HepG2 (cell line): ENCODE measurements at regions not wholly inside any gene's neighbourhood (a gene's known extent, or its start where the extent isn't known, plus 50 kb on each side); places are given as distances from the start of the nearest gene placed in this dataset.

Experiments
- ARNT2 ChIP-seq: sonication (generic); formaldehyde crosslinking; IDR thresholded peaks from 2 replicates; pipeline ENCODE4 v1.8.0; 2022; ENCODE audit warnings: mild to moderate bottlenecking, low read depth, missing genetic modification reagents, moderate library complexity
- CEBPG ChIP-seq: IDR thresholded peaks from 2 replicates; pipeline ENCODE4 v1.6.1; 2016
- ESRRA ChIP-seq: sonication (generic); formaldehyde crosslinking; IDR thresholded peaks from 2 replicates; pipeline ENCODE4 v1.5.1; 2020; ENCODE audit warnings: mild to moderate bottlenecking, low read depth, missing genetic modification reagents
- IRF2 ChIP-seq: IDR thresholded peaks from 2 replicates; pipeline ENCODE4 v1.6.1; 2018; ENCODE audit warnings: missing genetic modification reagents, missing compliant biosample characterization
- MIER2 ChIP-seq: IDR thresholded peaks from 2 replicates; pipeline ENCODE4 v1.6.1; 2016; ENCODE audit warnings: missing biosample characterization, missing genetic modification reagents
- NCOA2 ChIP-seq: sonication (generic); formaldehyde crosslinking; IDR thresholded peaks from 2 replicates; pipeline ENCODE4 v1.8.0; 2022; ENCODE audit warnings: inconsistent platforms
- NFKBIZ ChIP-seq: IDR thresholded peaks from 2 replicates; pipeline ENCODE4 v1.6.1; 2018; ENCODE audit warnings: missing genetic modification reagents, missing compliant biosample characterization
- NONO ChIP-seq, 2 experiments: fragments of 450-650 bp in 1 of 2; sonication (generic) in 1 of 2; formaldehyde crosslinking in 1 of 2; IDR thresholded peaks in 1 of 2; conservative IDR thresholded peaks in 1 of 2; 2 replicates each; pipeline versions ENCODE4 v1.6.1 to v1.8.0; 2017 to 2022; ENCODE audit warnings: mild to moderate bottlenecking in 1 of 2, missing genetic modification reagents in 1 of 2, moderate library complexity in 1 of 2
- PHF8 ChIP-seq: sonication (generic); formaldehyde crosslinking; IDR thresholded peaks from 2 replicates; pipeline ENCODE4 v1.5.0; 2020; ENCODE audit warnings: missing genetic modification reagents
- POLR2AphosphoS5 ChIP-seq: IDR thresholded peaks from 2 replicates; pipeline ENCODE4 v1.6.1; 2012; ENCODE audit warnings: low read depth, low read length
- SIN3A ChIP-seq: IDR thresholded peaks from 2 replicates; pipeline ENCODE4 v1.6.1; 2011; ENCODE audit warnings: low read depth, mild to moderate bottlenecking, control low read depth, low read length, borderline replicate concordance
- TAF1 ChIP-seq: sonication (generic); formaldehyde crosslinking; IDR thresholded peaks from 2 replicates; pipeline ENCODE4 v1.4.0; 2020; ENCODE audit warnings: missing genetic modification reagents
- TARDBP ChIP-seq: sonication (generic); formaldehyde crosslinking; IDR thresholded peaks from 2 replicates; pipeline ENCODE4 v1.8.0; 2022; ENCODE audit warnings: mild to moderate bottlenecking, missing genetic modification reagents
- TSC22D2 ChIP-seq: sonication (generic); formaldehyde crosslinking; IDR thresholded peaks from 2 replicates; pipeline ENCODE4 v1.5.1; 2020; ENCODE audit warnings: missing genetic modification reagents, mild to moderate bottlenecking, borderline replicate concordance
- ZNF335 ChIP-seq: sonication (generic); formaldehyde crosslinking; IDR thresholded peaks from 2 replicates; pipeline ENCODE4 v1.4.0; 2020; ENCODE audit warnings: missing genetic modification reagents
- ZNF510 ChIP-seq: sonication (generic); formaldehyde crosslinking; IDR thresholded peaks from 2 replicates; pipeline ENCODE4 v1.4.0; 2020; ENCODE audit warnings: low read depth, mild to moderate bottlenecking, missing genetic modification reagents
- ZNF577 ChIP-seq: sonication (generic); formaldehyde crosslinking; IDR thresholded peaks from 2 replicates; pipeline ENCODE4 v1.4.0; 2020; ENCODE audit warnings: mild to moderate bottlenecking, low read depth, missing genetic modification reagents, borderline replicate concordance
- ZNF709 ChIP-seq: sonication (generic); formaldehyde crosslinking; IDR thresholded peaks from 2 replicates; pipeline ENCODE4 v1.5.0; 2020; ENCODE audit warnings: mild to moderate bottlenecking, missing genetic modification reagents
- ZSCAN30 ChIP-seq: sonication (generic); formaldehyde crosslinking; IDR thresholded peaks from 2 replicates; pipeline ENCODE4 v1.5.0; 2020; ENCODE audit warnings: mild to moderate bottlenecking, missing genetic modification reagents
- TF ChIP-seq, protein P1 (sequence below): IDR thresholded peaks from 2 replicates; pipeline ENCODE4 v1.6.1; 2016; ENCODE audit warnings: missing biosample characterization, missing genetic modification reagents, low read depth
- TF ChIP-seq, protein P2 (sequence below): sonication (generic); formaldehyde crosslinking; IDR thresholded peaks from 2 replicates; pipeline ENCODE4 v1.5.1; 2020; ENCODE audit warnings: missing genetic modification reagents, mild to moderate bottlenecking, borderline replicate concordance
- TF ChIP-seq, protein P3 (sequence below): sonication (generic); formaldehyde crosslinking; IDR thresholded peaks from 2 replicates; pipeline ENCODE4 v1.8.0; 2022; ENCODE audit warnings: mild to moderate bottlenecking, missing genetic modification reagents, moderate library complexity
- TF ChIP-seq, protein P4 (sequence below): sonication (generic); formaldehyde crosslinking; IDR thresholded peaks from 2 replicates; pipeline ENCODE4 v1.8.0; 2022; ENCODE audit warnings: missing genetic modification reagents, low read depth, mild to moderate bottlenecking, borderline replicate concordance
- TF ChIP-seq, protein P5 (sequence below): IDR thresholded peaks from 2 replicates; pipeline ENCODE4 v1.6.1; 2016; ENCODE audit warnings: low read depth, borderline replicate concordance
- TF ChIP-seq, protein P6 (sequence below): sonication (generic); formaldehyde crosslinking; IDR thresholded peaks from 2 replicates; pipeline ENCODE4 v1.4.0; 2020; ENCODE audit warnings: mild to moderate bottlenecking, missing genetic modification reagents
- TF ChIP-seq, protein P7 (sequence below): sonication (generic); formaldehyde crosslinking; IDR thresholded peaks from 2 replicates; pipeline ENCODE4 v1.5.1; 2020; ENCODE audit warnings: missing genetic modification reagents, mild to moderate bottlenecking, borderline replicate concordance

DNA sequence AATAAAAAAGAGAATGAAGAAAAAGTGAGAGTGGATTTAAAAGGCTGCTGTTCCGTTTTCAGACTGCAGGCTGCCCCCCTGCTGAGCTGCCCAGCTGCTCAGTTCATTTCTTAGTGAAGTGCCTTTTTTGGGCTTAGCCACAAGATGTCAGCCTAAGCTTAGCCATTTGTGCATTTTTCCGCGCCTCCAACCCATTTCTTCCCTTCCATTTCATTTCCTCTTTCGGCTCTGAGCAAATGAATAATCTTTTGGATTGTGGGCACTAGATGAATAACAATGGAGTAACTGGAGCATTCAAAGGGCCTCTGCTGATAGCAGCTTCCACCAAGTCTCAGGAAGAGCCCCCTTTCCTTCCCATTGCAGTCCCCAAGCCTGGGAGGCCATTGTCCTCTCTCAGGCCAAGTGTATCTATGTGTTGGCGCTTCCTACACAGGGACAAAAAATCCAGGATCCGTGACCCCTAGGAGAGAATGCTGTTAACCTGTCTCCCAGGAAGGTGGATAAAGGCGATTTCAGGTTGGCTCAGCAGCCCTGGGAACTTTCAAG is 83.5 kb upstream of the SPTLC3 start (continued):
- TF ChIP-seq, protein P1, sequence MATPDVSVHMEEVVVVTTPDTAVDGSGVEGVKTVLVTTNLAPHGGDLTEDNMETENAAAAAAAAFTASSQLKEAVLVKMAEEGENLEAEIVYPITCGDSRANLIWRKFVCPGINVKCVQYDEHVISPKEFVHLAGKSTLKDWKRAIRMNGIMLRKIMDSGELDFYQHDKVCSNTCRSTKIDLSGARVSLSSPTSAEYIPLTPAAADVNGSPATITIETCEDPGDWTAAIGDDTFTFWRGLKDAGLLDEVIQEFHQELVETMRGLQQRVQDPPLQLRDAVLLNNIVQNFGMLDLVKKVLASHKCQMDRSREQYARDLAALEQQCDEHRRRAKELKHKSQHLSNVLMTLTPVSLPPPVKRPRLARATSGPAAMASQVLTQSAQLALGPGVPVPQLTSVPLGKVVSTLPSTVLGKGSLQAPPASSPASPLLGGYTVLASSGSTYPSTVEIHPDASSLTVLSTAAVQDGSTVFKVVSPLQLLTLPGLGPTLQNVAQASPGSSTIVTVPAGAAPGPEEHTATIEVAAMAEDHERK: no peak
- TF ChIP-seq ZNF510 (CRISPR knock-in tag): no peak
- TF ChIP-seq PHF8: no peak; the same call in 1 of the 2 replicates
- TF ChIP-seq CEBPG: no peak
- TF ChIP-seq SIN3A: no peak
- TF ChIP-seq TARDBP (CRISPR knock-in tag): no peak
- no peak for TF ChIP-seq ESRRA (CRISPR knock-in tag)
- no peak for TF ChIP-seq ZNF577 (CRISPR knock-in tag)
- no peak for TF ChIP-seq ZNF709 (CRISPR knock-in tag)
- TF ChIP-seq, protein P2, sequence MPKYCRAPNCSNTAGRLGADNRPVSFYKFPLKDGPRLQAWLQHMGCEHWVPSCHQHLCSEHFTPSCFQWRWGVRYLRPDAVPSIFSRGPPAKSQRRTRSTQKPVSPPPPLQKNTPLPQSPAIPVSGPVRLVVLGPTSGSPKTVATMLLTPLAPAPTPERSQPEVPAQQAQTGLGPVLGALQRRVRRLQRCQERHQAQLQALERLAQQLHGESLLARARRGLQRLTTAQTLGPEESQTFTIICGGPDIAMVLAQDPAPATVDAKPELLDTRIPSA (CRISPR knock-in tag): no peak
- TF ChIP-seq NFKBIZ: peak; percentile 66; the same call in 1 of the 2 replicates
- TF ChIP-seq, protein P3, sequence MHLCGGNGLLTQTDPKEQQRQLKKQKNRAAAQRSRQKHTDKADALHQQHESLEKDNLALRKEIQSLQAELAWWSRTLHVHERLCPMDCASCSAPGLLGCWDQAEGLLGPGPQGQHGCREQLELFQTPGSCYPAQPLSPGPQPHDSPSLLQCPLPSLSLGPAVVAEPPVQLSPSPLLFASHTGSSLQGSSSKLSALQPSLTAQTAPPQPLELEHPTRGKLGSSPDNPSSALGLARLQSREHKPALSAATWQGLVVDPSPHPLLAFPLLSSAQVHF (CRISPR knock-in tag): no peak
- TF ChIP-seq IRF2 (CRISPR knock-in tag): peak; percentile 24; the same call in 1 of the 2 replicates
- TF ChIP-seq ZSCAN30 (CRISPR knock-in tag): no peak
- TF ChIP-seq TSC22D2 (CRISPR knock-in tag): peak; percentile 49; the same call in 1 of the 2 replicates
- TF ChIP-seq POLR2AphosphoS5: no peak
- no peak for TF ChIP-seq NONO (IDR thresholded peaks at IDR 0.05)
- 0 out of 2 replicates have a peak, but pooled peaks have one; percentile 12 for TF ChIP-seq NONO (CRISPR knock-in tag; conservative IDR thresholded peaks at IDR 0.05)
- TF ChIP-seq, protein P4, sequence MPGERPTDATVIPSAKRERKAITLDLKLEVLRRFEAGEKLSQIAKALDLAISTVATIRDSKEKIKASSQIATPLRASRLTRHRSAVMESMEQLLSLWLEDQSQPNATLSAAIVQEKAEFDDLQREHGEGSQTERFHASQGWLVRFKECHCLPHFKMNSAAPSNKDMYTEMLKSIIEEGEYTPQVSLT: no peak
- TF ChIP-seq, protein P5, sequence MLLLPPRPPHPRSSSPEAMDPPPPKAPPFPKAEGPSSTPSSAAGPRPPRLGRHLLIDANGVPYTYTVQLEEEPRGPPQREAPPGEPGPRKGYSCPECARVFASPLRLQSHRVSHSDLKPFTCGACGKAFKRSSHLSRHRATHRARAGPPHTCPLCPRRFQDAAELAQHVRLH (CRISPR knock-in tag): peak; percentile 76; the same call in 1 of the 2 replicates
- TF ChIP-seq TAF1 (CRISPR knock-in tag): no peak; the same call in 1 of the 2 replicates
- TF ChIP-seq NCOA2 (CRISPR knock-in tag): peak; percentile 42; the same call in 1 of the 2 replicates
- TF ChIP-seq ARNT2: no peak
- TF ChIP-seq, protein P6, sequence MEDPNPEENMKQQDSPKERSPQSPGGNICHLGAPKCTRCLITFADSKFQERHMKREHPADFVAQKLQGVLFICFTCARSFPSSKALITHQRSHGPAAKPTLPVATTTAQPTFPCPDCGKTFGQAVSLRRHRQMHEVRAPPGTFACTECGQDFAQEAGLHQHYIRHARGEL (CRISPR knock-in tag): no peak
- TF ChIP-seq, protein P7, sequence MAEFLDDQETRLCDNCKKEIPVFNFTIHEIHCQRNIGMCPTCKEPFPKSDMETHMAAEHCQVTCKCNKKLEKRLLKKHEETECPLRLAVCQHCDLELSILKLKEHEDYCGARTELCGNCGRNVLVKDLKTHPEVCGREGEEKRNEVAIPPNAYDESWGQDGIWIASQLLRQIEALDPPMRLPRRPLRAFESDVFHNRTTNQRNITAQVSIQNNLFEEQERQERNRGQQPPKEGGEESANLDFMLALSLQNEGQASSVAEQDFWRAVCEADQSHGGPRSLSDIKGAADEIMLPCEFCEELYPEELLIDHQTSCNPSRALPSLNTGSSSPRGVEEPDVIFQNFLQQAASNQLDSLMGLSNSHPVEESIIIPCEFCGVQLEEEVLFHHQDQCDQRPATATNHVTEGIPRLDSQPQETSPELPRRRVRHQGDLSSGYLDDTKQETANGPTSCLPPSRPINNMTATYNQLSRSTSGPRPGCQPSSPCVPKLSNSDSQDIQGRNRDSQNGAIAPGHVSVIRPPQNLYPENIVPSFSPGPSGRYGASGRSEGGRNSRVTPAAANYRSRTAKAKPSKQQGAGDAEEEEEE (CRISPR knock-in tag): no peak
- TF ChIP-seq MIER2 (CRISPR knock-in tag): peak; percentile 70
- peak; percentile 47; the same call in 1 of the 2 replicates for TF ChIP-seq ZNF335 (CRISPR knock-in tag)
